GM21825 (cell line): ENCODE measurements at regions not wholly inside any gene's neighbourhood (a gene's known extent, or its start where the extent isn't known, plus 50 kb on each side); places are given as distances from the start of the nearest gene placed in this dataset.
A peak's percentile ranks its signal among the peaks of the same experiment; 100 is the strongest.
"Not testable (repeated sequence)": the region's sequence is repeated elsewhere in the genome, so short reads cannot be mapped to it uniquely, and the experiment has no call there.

ENCODE experiments used
- ATAC-seq: cut with Tn5 transposase; IDR thresholded peaks from one replicate; pipeline ENCODE4 v1.9.1; 2021; ENCODE audit warnings: mild to moderate bottlenecking, moderate library complexity; ENCODE audit not compliant: unreplicated experiment

GRCh38 chr2:199570934-199571333 lies 113.2 kb upstream of the SATB2 start:
- no peak for ATAC-seq

- no peak for ATAC-seq
Observed at GRCh38 chr2:199569336-199569735, 111.6 kb upstream of the SATB2 start.

GRCh38 chr2:199558156-199558555 lies 100.4 kb upstream of the SATB2 start:
- no peak for ATAC-seq

- ATAC-seq: no peak
Observed at GRCh38 chr2:199556527-199557285, 99.0 kb upstream of the SATB2 start.

DNA sequence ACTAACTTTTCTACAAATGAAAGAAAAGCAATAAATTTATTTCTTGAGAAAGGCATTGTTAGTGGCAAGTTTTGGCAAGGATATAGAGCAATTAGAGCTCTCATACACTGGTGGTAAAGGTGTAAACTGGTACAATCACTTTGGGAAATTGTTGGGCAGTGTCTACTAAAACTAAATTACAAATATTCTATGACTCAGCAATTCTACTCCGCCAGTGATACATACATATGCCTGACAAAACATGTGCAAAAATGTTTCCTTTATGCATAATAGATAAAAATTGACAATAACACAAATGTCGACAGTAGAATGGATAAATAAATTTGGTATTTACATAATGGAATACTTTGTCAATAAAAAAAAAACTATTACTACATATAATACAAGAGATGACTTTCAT lies 96.3 kb upstream of the SATB2 start:
- ATAC-seq: no peak

DNA sequence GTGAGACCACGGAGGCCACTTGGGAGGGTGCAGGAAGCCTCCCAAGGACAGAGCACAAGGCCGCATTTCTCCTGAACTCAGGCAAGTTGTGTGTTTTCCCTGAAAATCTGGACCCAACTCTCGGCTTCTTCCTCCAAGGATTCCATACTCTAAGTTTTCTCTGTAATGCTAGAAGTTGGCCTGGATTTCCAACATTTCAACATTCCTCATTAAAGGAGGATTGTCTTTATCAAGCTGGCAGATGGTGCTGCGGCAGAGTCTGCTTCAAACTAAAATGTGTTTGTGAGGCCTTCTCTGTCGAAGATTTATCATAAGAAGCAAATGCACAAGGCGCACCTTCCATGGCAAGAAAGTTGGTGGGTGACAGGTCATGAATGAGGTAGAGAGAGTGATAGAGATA lies 94.4 kb upstream of the SATB2 start:
- ATAC-seq: no peak

GRCh38 chr2:199543606-199544172 lies 86.0 kb upstream of the SATB2 start:
- ATAC-seq: no peak

- ATAC-seq: no peak
Observed at GRCh38 chr2:199535445-199536177, 77.9 kb upstream of the SATB2 start.

- ATAC-seq: not testable (repeated sequence)
Observed at GRCh38 chr2:199533873-199534272, 76.1 kb upstream of the SATB2 start.

- no peak for ATAC-seq
Observed at GRCh38 chr2:199527071-199527470, 69.3 kb upstream of the SATB2 start.

DNA sequence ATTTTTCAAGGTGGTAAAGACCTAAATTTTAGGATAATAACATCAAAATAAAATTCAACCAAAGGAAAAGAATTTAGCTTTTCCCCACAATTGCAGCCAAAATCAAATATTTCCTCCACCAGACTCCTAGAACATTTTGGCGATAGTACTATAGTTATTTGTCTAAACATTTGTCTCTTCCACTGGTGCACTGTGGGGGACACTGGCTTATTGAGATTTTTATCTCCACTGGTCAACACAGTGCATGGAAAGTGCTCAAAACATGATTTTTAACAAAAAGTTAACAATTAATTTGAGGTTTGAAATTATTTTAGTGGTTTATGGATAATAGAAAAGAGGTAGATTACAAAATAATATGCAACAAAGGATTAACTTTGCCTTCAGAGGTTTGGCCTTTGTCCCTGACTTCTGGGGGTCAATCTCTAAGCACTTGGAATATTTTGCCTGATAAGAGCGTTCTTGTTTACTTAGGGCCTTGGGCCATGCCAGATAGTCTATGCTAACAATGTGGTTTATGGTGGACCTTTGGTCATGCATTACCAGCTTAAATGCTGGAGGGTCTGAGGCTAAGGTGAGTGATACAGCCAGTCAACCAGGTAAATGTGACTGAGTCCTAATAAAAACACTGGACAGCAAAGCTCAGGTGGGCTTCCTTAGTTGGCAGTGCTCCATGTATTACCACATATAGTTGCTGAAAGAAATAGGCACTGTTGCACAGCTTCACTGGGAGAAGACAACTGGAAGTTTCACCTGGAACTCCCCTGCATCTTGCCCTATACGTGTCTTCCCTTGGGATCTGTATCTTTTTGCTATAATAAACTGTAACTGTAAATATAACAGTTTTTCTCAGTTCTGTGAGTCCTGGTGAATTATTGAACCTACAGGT lies 67.2 kb upstream of the SATB2 start:
- ATAC-seq: no peak

- ATAC-seq: peak; percentile 73
Observed at GRCh38 chr2:199509403-199509802, 51.7 kb upstream of the SATB2 start.
